ENCODE measurements at regions not wholly inside any gene's neighbourhood (a gene's known extent, or its start where the extent isn't known, plus 50 kb on each side); places are given as distances from the start of the nearest gene placed in this dataset.

GRCh38 chr1:199020051-199020450 lies 381.2 kb downstream of the PTPRC start:
- no peaks in the 10 kb centered on the region for H3K4me1 ChIP-seq (ENCODE audit: control insufficient read depth, insufficient read depth, low read length)
- DNase-seq (ENCODE audit: low read depth, low spot score) (no peak), ATAC-seq (no peak)
- H3K9me3 ChIP-seq (ENCODE audit: control insufficient read depth, insufficient read depth, low read depth, low read length): no peaks in the 10 kb centered on the region
- H3K4me3 ChIP-seq (ENCODE audit: low read depth in 2 of 2, low read length in 2 of 2): no peak overlapping the region
- no peaks in the 10 kb centered on the region for H3K36me3 ChIP-seq (ENCODE audit: control insufficient read depth, insufficient read depth, low read length)
- H3K27ac ChIP-seq (ENCODE audit: low read length): no peak overlapping the region
- in situ Hi-C loops (cut with HindIII; ENCODE audit: low pct_unique_long_range_greater_than_20kb, low sequenced_read_pairs) (no loop called here), intact Hi-C loops (cut with micrococcal nuclease; ENCODE audit: unreplicated experiment) (no loop called here)
- ChIA-PET CTCF (no interaction called here), POLR2A (no interaction called here)
- no TSS peak for BruUV-seq (replicated peaks)
- TF ChIP-seq, protein P1, sequence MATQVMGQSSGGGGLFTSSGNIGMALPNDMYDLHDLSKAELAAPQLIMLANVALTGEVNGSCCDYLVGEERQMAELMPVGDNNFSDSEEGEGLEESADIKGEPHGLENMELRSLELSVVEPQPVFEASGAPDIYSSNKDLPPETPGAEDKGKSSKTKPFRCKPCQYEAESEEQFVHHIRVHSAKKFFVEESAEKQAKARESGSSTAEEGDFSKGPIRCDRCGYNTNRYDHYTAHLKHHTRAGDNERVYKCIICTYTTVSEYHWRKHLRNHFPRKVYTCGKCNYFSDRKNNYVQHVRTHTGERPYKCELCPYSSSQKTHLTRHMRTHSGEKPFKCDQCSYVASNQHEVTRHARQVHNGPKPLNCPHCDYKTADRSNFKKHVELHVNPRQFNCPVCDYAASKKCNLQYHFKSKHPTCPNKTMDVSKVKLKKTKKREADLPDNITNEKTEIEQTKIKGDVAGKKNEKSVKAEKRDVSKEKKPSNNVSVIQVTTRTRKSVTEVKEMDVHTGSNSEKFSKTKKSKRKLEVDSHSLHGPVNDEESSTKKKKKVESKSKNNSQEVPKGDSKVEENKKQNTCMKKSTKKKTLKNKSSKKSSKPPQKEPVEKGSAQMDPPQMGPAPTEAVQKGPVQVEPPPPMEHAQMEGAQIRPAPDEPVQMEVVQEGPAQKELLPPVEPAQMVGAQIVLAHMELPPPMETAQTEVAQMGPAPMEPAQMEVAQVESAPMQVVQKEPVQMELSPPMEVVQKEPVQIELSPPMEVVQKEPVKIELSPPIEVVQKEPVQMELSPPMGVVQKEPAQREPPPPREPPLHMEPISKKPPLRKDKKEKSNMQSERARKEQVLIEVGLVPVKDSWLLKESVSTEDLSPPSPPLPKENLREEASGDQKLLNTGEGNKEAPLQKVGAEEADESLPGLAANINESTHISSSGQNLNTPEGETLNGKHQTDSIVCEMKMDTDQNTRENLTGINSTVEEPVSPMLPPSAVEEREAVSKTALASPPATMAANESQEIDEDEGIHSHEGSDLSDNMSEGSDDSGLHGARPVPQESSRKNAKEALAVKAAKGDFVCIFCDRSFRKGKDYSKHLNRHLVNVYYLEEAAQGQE (IDR thresholded peaks at IDR 0.05; ENCODE audit: insufficient read depth in 1 of 2, low read depth in 2 of 2, low read length in 1 of 2): no peak
- TF ChIP-seq, protein P2, sequence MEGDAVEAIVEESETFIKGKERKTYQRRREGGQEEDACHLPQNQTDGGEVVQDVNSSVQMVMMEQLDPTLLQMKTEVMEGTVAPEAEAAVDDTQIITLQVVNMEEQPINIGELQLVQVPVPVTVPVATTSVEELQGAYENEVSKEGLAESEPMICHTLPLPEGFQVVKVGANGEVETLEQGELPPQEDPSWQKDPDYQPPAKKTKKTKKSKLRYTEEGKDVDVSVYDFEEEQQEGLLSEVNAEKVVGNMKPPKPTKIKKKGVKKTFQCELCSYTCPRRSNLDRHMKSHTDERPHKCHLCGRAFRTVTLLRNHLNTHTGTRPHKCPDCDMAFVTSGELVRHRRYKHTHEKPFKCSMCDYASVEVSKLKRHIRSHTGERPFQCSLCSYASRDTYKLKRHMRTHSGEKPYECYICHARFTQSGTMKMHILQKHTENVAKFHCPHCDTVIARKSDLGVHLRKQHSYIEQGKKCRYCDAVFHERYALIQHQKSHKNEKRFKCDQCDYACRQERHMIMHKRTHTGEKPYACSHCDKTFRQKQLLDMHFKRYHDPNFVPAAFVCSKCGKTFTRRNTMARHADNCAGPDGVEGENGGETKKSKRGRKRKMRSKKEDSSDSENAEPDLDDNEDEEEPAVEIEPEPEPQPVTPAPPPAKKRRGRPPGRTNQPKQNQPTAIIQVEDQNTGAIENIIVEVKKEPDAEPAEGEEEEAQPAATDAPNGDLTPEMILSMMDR (IDR thresholded peaks at IDR 0.05): no peak
- no peak for TF ChIP-seq POLR2AphosphoS5 (IDR thresholded peaks at IDR 0.05; ENCODE audit: low read depth, low read length)
- no peak for TF ChIP-seq SIN3A (IDR thresholded peaks at IDR 0.05; ENCODE audit: borderline replicate concordance, insufficient read depth, low read depth, low read length)
- no peak for TF ChIP-seq TCF7L2 (IDR thresholded peaks at IDR 0.05; ENCODE audit: low read depth, low read length)
- no peaks in the 10 kb centered on the region for H3K27me3 ChIP-seq (ENCODE audit: control insufficient read depth, insufficient read depth, low read length)

- Histone ChIP-seq H3K4me3 (ENCODE audit: low read depth in 2 of 2, low read length in 2 of 2) (no peak overlapping the region), H3K27me3 (ENCODE audit: control insufficient read depth, insufficient read depth, low read length) (no peaks in the 10 kb centered on the region), H3K9me3 (ENCODE audit: control insufficient read depth, insufficient read depth, low read depth, low read length) (no peaks in the 10 kb centered on the region), H3K36me3 (ENCODE audit: control insufficient read depth, insufficient read depth, low read length) (no peaks in the 10 kb centered on the region), H3K27ac (ENCODE audit: low read length) (no peak overlapping the region), H3K4me1 (ENCODE audit: control insufficient read depth, insufficient read depth, low read length) (no peaks in the 10 kb centered on the region)
- CTCF ChIA-PET: no interaction called here
- ATAC-seq: no peak
- intact Hi-C loops (cut with micrococcal nuclease; ENCODE audit: unreplicated experiment) (no loop called here), in situ Hi-C loops (cut with HindIII; ENCODE audit: low pct_unique_long_range_greater_than_20kb, low sequenced_read_pairs) (no loop called here)
- TF ChIP-seq POLR2AphosphoS5 (IDR thresholded peaks at IDR 0.05; ENCODE audit: low read depth, low read length) (no peak), TCF7L2 (IDR thresholded peaks at IDR 0.05; ENCODE audit: low read depth, low read length) (no peak), SIN3A (IDR thresholded peaks at IDR 0.05; ENCODE audit: borderline replicate concordance, insufficient read depth, low read depth, low read length) (no peak)
- TF ChIP-seq, protein P2 (IDR thresholded peaks at IDR 0.05): no peak
- TF ChIP-seq, protein P1 (IDR thresholded peaks at IDR 0.05; ENCODE audit: insufficient read depth in 1 of 2, low read depth in 2 of 2, low read length in 1 of 2): no peak
- POLR2A ChIA-PET: interaction anchor here (0.5 kb wide), 1 partner anchor 19 kb away, joined by 6 read pairs; no protein-coding TSS in a partner anchor
- DNase-seq (ENCODE audit: low read depth, low spot score): no peak
- no TSS peak for BruUV-seq (replicated peaks)
Measured at GRCh38 chr1:199020904-199021303, 382.1 kb downstream of the PTPRC start.
